M059J (cell line): ENCODE measurements at regions not wholly inside any gene's neighbourhood (a gene's known extent, or its start where the extent isn't known, plus 50 kb on each side); places are given as distances from the start of the nearest gene placed in this dataset.
"Not testable (repeated sequence)": the region's sequence is repeated elsewhere in the genome, so short reads cannot be mapped to it uniquely, and the experiment has no call there.

Experiments
- DNase-seq: peaks from one replicate; pipeline ENCODE4 v3.0.0-alpha.2; 2012; ENCODE audit warnings: low read depth

GRCh38 chr16:35102780-35103403 lies 1643.5 kb downstream of the TP53TG3F start:
- DNase-seq, result no peak

- DNase-seq, result not testable (repeated sequence)
Measured at GRCh38 chr16:35111772-35112171, 1652.4 kb downstream of the TP53TG3F start.

- DNase-seq, result no peak
Measured at GRCh38 chr16:35131429-35131828, 1672.0 kb downstream of the TP53TG3F start.

GRCh38 chr16:35134471-35134870 lies 1675.1 kb downstream of the TP53TG3F start:
- no peak for DNase-seq

GRCh38 chr16:35140293-35140986 lies 1681.0 kb downstream of the TP53TG3F start:
- no peak for DNase-seq

GRCh38 chr16:35141303-35141702 lies 1681.9 kb downstream of the TP53TG3F start:
- no peak for DNase-seq

GRCh38 chr16:35142147-35142808 lies 1682.9 kb downstream of the TP53TG3F start:
- DNase-seq, result no peak

- no peak for DNase-seq
Measured at GRCh38 chr16:35142809-35143192, 1683.4 kb downstream of the TP53TG3F start.

- DNase-seq, result no peak
Measured at GRCh38 chr16:35144212-35144932, 1685.0 kb downstream of the TP53TG3F start.

GRCh38 chr16:35146031-35146710 lies 1686.8 kb downstream of the TP53TG3F start:
- no peak for DNase-seq

- no peak for DNase-seq
Measured at GRCh38 chr16:35146723-35147458, 1687.5 kb downstream of the TP53TG3F start.

- DNase-seq, result no peak
Measured at GRCh38 chr16:35147556-35148504, 1688.4 kb downstream of the TP53TG3F start.

GRCh38 chr16:35148748-35149147 lies 1689.3 kb downstream of the TP53TG3F start:
- no peak for DNase-seq

GRCh38 chr16:35149550-35149949 lies 1690.1 kb downstream of the TP53TG3F start:
- no peak for DNase-seq

- no peak for DNase-seq
Measured at GRCh38 chr16:35150805-35151312, 1691.4 kb downstream of the TP53TG3F start.

- DNase-seq, result no peak
Measured at GRCh38 chr16:35152067-35152627, 1692.7 kb downstream of the TP53TG3F start.

GRCh38 chr16:35154627-35155026 lies 1695.2 kb downstream of the TP53TG3F start:
- no peak for DNase-seq

GRCh38 chr16:35157549-35157948 lies 1698.1 kb downstream of the TP53TG3F start:
- not testable (repeated sequence) for DNase-seq

GRCh38 chr16:35169324-35169723 lies 1709.9 kb downstream of the TP53TG3F start:
- DNase-seq, result not testable (repeated sequence)
